ENCODE measurements at regions not wholly inside any gene's neighbourhood (a gene's known extent, or its start where the extent isn't known, plus 50 kb on each side); places are given as distances from the start of the nearest gene placed in this dataset.
A peak's percentile ranks its signal among the peaks of the same experiment; 100 is the strongest.
"Not testable (repeated sequence)": the region's sequence is repeated elsewhere in the genome, so short reads cannot be mapped to it uniquely, and the experiment has no call there.

DNA sequence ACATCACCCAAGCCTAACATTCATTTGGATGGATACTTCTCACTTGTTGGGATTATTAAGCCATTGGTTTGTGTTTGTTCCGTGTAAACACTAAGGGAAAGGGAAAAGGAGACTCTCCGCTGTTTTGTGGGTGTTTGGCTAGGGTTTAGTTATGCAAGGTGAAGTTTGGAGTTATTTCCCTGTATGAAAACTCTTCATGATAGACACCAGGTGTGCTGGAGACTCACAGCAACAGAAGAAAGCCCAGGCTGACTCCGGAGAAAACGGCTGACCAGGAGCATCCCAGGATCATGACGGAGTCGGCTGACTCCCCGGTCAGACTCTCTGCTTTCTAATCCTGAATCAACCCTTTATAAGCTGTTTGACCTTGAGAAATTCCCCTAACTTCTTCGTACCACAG is 94.1 kb upstream of the KLF6 start:
- H3K27ac ChIP-seq = peak overlapping the region; percentile 29; the same call in 1 of the 2 replicates
- TF ChIP-seq, protein P1, sequence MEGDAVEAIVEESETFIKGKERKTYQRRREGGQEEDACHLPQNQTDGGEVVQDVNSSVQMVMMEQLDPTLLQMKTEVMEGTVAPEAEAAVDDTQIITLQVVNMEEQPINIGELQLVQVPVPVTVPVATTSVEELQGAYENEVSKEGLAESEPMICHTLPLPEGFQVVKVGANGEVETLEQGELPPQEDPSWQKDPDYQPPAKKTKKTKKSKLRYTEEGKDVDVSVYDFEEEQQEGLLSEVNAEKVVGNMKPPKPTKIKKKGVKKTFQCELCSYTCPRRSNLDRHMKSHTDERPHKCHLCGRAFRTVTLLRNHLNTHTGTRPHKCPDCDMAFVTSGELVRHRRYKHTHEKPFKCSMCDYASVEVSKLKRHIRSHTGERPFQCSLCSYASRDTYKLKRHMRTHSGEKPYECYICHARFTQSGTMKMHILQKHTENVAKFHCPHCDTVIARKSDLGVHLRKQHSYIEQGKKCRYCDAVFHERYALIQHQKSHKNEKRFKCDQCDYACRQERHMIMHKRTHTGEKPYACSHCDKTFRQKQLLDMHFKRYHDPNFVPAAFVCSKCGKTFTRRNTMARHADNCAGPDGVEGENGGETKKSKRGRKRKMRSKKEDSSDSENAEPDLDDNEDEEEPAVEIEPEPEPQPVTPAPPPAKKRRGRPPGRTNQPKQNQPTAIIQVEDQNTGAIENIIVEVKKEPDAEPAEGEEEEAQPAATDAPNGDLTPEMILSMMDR (conservative IDR thresholded peaks at IDR 0.05) = no peak

- TF ChIP-seq, protein P1 (conservative IDR thresholded peaks at IDR 0.05) = no peak
- no peak overlapping the region for H3K27ac ChIP-seq
These were observed 92.4 kb upstream of the KLF6 start for GRCh38 chr10:3877211-3878000.

GRCh38 chr10:3876350-3876962 is 91.4 kb upstream of the KLF6 start:
- no peak overlapping the region for H3K27ac ChIP-seq
- TF ChIP-seq, protein P1 (conservative IDR thresholded peaks at IDR 0.05) = no peak

GRCh38 chr10:3875842-3876235 is 90.8 kb upstream of the KLF6 start:
- TF ChIP-seq, protein P1 (conservative IDR thresholded peaks at IDR 0.05) = no peak
- no peak overlapping the region for H3K27ac ChIP-seq

- TF ChIP-seq, protein P1 (conservative IDR thresholded peaks at IDR 0.05) = no peak
- no peak overlapping the region for H3K27ac ChIP-seq
These were observed 90.2 kb upstream of the KLF6 start for GRCh38 chr10:3874990-3875841.

- not testable (repeated sequence) for H3K27ac ChIP-seq
These were observed 89.6 kb upstream of the KLF6 start for GRCh38 chr10:3874610-3874989.

- H3K27ac ChIP-seq = no peak overlapping the region
- TF ChIP-seq, protein P1 (conservative IDR thresholded peaks at IDR 0.05) = no peak
These were observed 88.9 kb upstream of the KLF6 start for GRCh38 chr10:3873728-3874461.

All from VCaP (cell line).